ENCODE measurements at regions not wholly inside any gene's neighbourhood (a gene's known extent, or its start where the extent isn't known, plus 50 kb on each side); places are given as distances from the start of the nearest gene placed in this dataset.

GRCh38 chr1:238558746-238559145 lies 668.0 kb upstream of the ZP4 start:
- Histone ChIP-seq H4K20me1 (no peaks in the 10 kb centered on the region), H3K4me3 (no peak overlapping the region), H3K4me2 (no peak overlapping the region), H3K27ac (no peak overlapping the region), H3K9me3 (replicated peaks in 1 of 11) (peaks cover 0 to 17% (median 7%) of the 10 kb centered on the region in 11 experiments; a peak in 14 of 22 replicates), H3K27me3 (no peaks in the 10 kb centered on the region), H3K4me1 (no peaks in the 10 kb centered on the region), H3K36me3 (no peaks in the 10 kb centered on the region), H3K9ac (no peak overlapping the region)
- TF ChIP-seq Cebpa-rat (IDR thresholded peaks at IDR 0.05), result no peak

GRCh38 chr1:238558156-238558555 lies 667.4 kb upstream of the ZP4 start:
- H3K27ac ChIP-seq, result no peak overlapping the region
- no peaks in the 10 kb centered on the region for H3K36me3 ChIP-seq
- H3K4me1 ChIP-seq, result no peaks in the 10 kb centered on the region
- no peak overlapping the region for H3K9ac ChIP-seq
- H3K9me3 ChIP-seq (replicated peaks in 1 of 11), result peaks cover 0 to 17% (median 7%) of the 10 kb centered on the region in 11 experiments; a peak in 14 of 22 replicates
- H4K20me1 ChIP-seq, result no peaks in the 10 kb centered on the region
- no peak overlapping the region for H3K4me3 ChIP-seq
- TF ChIP-seq Cebpa-rat (IDR thresholded peaks at IDR 0.05), result no peak
- no peaks in the 10 kb centered on the region for H3K27me3 ChIP-seq
- no peak overlapping the region for H3K4me2 ChIP-seq

GRCh38 chr1:238552271-238552670 lies 661.5 kb upstream of the ZP4 start:
- Histone ChIP-seq H3K4me1 (no peaks in the 10 kb centered on the region), H3K36me3 (no peaks in the 10 kb centered on the region), H3K4me2 (no peak overlapping the region), H4K20me1 (no peaks in the 10 kb centered on the region), H3K9ac (no peak overlapping the region), H3K27ac (no peak overlapping the region), H3K27me3 (no peaks in the 10 kb centered on the region), H3K4me3 (no peak overlapping the region), H3K9me3 (replicated peaks in 1 of 11) (peaks cover 0 to 4% (median 0%) of the 10 kb centered on the region in 11 experiments; a peak in 4 of 22 replicates)
- no peak for TF ChIP-seq Cebpa-rat (IDR thresholded peaks at IDR 0.05)

GRCh38 chr1:238549137-238549536 lies 658.4 kb upstream of the ZP4 start:
- Histone ChIP-seq H3K9ac (no peak overlapping the region), H3K4me2 (no peak overlapping the region), H3K4me3 (no peak overlapping the region), H3K36me3 (no peaks in the 10 kb centered on the region), H3K4me1 (no peaks in the 10 kb centered on the region), H4K20me1 (no peaks in the 10 kb centered on the region), H3K27ac (no peak overlapping the region), H3K9me3 (replicated peaks in 1 of 11) (peaks cover 7 to 20% (median 14%) of the 10 kb centered on the region in 11 experiments; a peak in 19 of 22 replicates), H3K27me3 (no peaks in the 10 kb centered on the region)
- TF ChIP-seq Cebpa-rat (IDR thresholded peaks at IDR 0.05), result no peak

- TF ChIP-seq Cebpa-rat (IDR thresholded peaks at IDR 0.05), result no peak
- no peaks in the 10 kb centered on the region for H3K36me3 ChIP-seq
- H3K9ac ChIP-seq, result no peak overlapping the region
- peaks cover 7 to 20% (median 14%) of the 10 kb centered on the region in 11 experiments; a peak in 19 of 22 replicates for H3K9me3 ChIP-seq (replicated peaks in 1 of 11)
- no peak overlapping the region for H3K4me3 ChIP-seq
- H3K4me1 ChIP-seq, result no peaks in the 10 kb centered on the region
- no peaks in the 10 kb centered on the region for H3K27me3 ChIP-seq
- H3K27ac ChIP-seq, result no peak overlapping the region
- H3K4me2 ChIP-seq, result no peak overlapping the region
- no peaks in the 10 kb centered on the region for H4K20me1 ChIP-seq
Observed at GRCh38 chr1:238546118-238546517, 655.4 kb upstream of the ZP4 start.

- H3K4me3 ChIP-seq, result no peak overlapping the region
- H3K27ac ChIP-seq, result no peak overlapping the region
- no peaks in the 10 kb centered on the region for H4K20me1 ChIP-seq
- no peak overlapping the region for H3K9ac ChIP-seq
- no peaks in the 10 kb centered on the region for H3K36me3 ChIP-seq
- no peak overlapping the region for H3K4me2 ChIP-seq
- no peaks in the 10 kb centered on the region for H3K9me3 ChIP-seq (replicated peaks in 1 of 11)
- no peaks in the 10 kb centered on the region for H3K27me3 ChIP-seq
- no peaks in the 10 kb centered on the region for H3K4me1 ChIP-seq
- TF ChIP-seq Cebpa-rat (IDR thresholded peaks at IDR 0.05), result no peak
Observed at GRCh38 chr1:238537641-238538040, 646.9 kb upstream of the ZP4 start.

- Histone ChIP-seq H3K27me3 (no peaks in the 10 kb centered on the region), H4K20me1 (no peaks in the 10 kb centered on the region), H3K4me3 (no peak overlapping the region), H3K9me3 (replicated peaks in 1 of 11) (peaks cover 14 to 19% (median 19%) of the 10 kb centered on the region in 11 experiments), H3K9ac (no peak overlapping the region), H3K27ac (no peak overlapping the region), H3K4me2 (no peak overlapping the region), H3K4me1 (no peaks in the 10 kb centered on the region), H3K36me3 (no peaks in the 10 kb centered on the region)
- no peak for TF ChIP-seq Cebpa-rat (IDR thresholded peaks at IDR 0.05)
Observed at GRCh38 chr1:238530209-238530851, 639.6 kb upstream of the ZP4 start.

GRCh38 chr1:238517711-238518110 lies 627.0 kb upstream of the ZP4 start:
- H3K4me1 ChIP-seq, result no peaks in the 10 kb centered on the region
- TF ChIP-seq Cebpa-rat (IDR thresholded peaks at IDR 0.05), result no peak
- H3K4me3 ChIP-seq, result no peak overlapping the region
- H3K9me3 ChIP-seq (replicated peaks in 1 of 11), result peaks cover 10 to 18% (median 12%) of the 10 kb centered on the region in 11 experiments; a peak in 21 of 22 replicates
- no peak overlapping the region for H3K27ac ChIP-seq
- no peaks in the 10 kb centered on the region for H4K20me1 ChIP-seq
- no peaks in the 10 kb centered on the region for H3K36me3 ChIP-seq
- no peak overlapping the region for H3K9ac ChIP-seq
- no peaks in the 10 kb centered on the region for H3K27me3 ChIP-seq
- H3K4me2 ChIP-seq, result no peak overlapping the region

- H4K20me1 ChIP-seq, result no peaks in the 10 kb centered on the region
- H3K4me3 ChIP-seq, result no peak overlapping the region
- TF ChIP-seq Cebpa-rat (IDR thresholded peaks at IDR 0.05), result no peak
- H3K9ac ChIP-seq, result no peak overlapping the region
- no peak overlapping the region for H3K27ac ChIP-seq
- 0 out of 22 replicates have a peak, but pooled peaks cover 0 to 6% (median 0%) of the 10 kb centered on the region in 11 experiments for H3K9me3 ChIP-seq (replicated peaks in 1 of 11)
- H3K27me3 ChIP-seq, result no peaks in the 10 kb centered on the region
- H3K4me2 ChIP-seq, result no peak overlapping the region
- H3K36me3 ChIP-seq, result no peaks in the 10 kb centered on the region
- no peaks in the 10 kb centered on the region for H3K4me1 ChIP-seq
Observed at GRCh38 chr1:238501290-238501689, 610.6 kb upstream of the ZP4 start.

- Histone ChIP-seq H3K36me3 (no peaks in the 10 kb centered on the region), H3K9me3 (replicated peaks in 1 of 11) (0 out of 22 replicates have a peak, but pooled peaks cover 0 to 6% (median 0%) of the 10 kb centered on the region in 11 experiments), H3K27me3 (no peaks in the 10 kb centered on the region), H3K4me2 (no peak overlapping the region), H3K4me1 (no peaks in the 10 kb centered on the region), H3K27ac (no peak overlapping the region), H3K4me3 (no peak overlapping the region), H4K20me1 (no peaks in the 10 kb centered on the region), H3K9ac (no peak overlapping the region)
- TF ChIP-seq Cebpa-rat (IDR thresholded peaks at IDR 0.05), result no peak
Observed at GRCh38 chr1:238499021-238499420, 608.3 kb upstream of the ZP4 start.
